ENCODE measurements at regions not wholly inside any gene's neighbourhood (a gene's known extent, or its start where the extent isn't known, plus 50 kb on each side); places are given as distances from the start of the nearest gene placed in this dataset.
A peak's percentile ranks its signal among the peaks of the same experiment; 100 is the strongest.

DNA sequence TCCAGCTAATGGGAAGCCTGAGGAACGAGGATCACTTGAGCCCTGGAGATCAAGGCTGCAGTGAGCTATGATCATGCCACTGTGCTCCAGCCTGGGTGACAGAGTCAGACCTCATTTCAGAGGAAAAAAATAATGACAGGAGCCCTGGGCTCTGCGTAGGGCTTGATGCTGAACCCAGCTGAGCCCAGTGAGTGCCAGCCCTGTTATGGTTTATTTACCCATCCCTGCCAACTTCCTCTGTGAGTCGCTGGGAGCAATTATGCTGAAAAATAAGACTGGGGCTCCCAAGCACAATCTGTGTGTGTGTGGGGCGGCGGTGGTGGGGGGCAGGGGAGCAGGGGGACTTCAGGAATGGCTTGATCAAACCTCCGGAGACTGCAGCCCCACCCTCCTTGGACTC lies 75.9 kb upstream of the PMEPA1 start:
- Histone ChIP-seq H4K20me1 (ENCODE audit: control insufficient read depth, insufficient read depth) (no peaks in the 10 kb centered on the region), H3K36me3 (ENCODE audit: control insufficient read depth in 2 of 2, insufficient read depth in 2 of 2, low read length in 1 of 2) (no peaks in the 10 kb centered on the region), H3K79me2 (ENCODE audit: control insufficient read depth, insufficient read depth, low read length) (no peaks in the 10 kb centered on the region), H2AFZ (ENCODE audit: control insufficient read depth, low read depth, low read length) (no peak overlapping the region), H3K27me3 (replicated peaks in 1 of 2; ENCODE audit: control insufficient read depth in 2 of 2, insufficient read depth in 2 of 2, low read length in 1 of 2) (no peaks in the 10 kb centered on the region), H3K4me3 (no peak overlapping the region), H3K4me2 (ENCODE audit: control insufficient read depth, insufficient read depth) (no peak overlapping the region), H3K4me1 (ENCODE audit: control insufficient read depth, insufficient read depth, low read length) (no peaks in the 10 kb centered on the region), H3K27ac (ENCODE audit: control insufficient read depth, insufficient read depth) (no peak overlapping the region), H3K9me3 (replicated peaks; ENCODE audit: control insufficient read depth, insufficient read depth, low read length) (no peaks in the 10 kb centered on the region), H3K9ac (ENCODE audit: control insufficient read depth, insufficient read depth, low read length) (no peak overlapping the region)
- TF ChIP-seq IKZF1 (conservative IDR thresholded peaks at IDR 0.05) = no peak
- 0 out of 4 replicates have a peak, but pooled peaks of 1 of the 2 experiments have one; percentile 20 for TF ChIP-seq BHLHE40 (IDR thresholded peaks at IDR 0.05; ENCODE audit: borderline replicate concordance in 1 of 2, low read depth in 2 of 2, low read length in 1 of 2)
- no peak for TF ChIP-seq RBBP5 (conservative IDR thresholded peaks at IDR 0.05)
- no peak for TF ChIP-seq SUZ12 (IDR thresholded peaks at IDR 0.05; ENCODE audit: unreplicated experiment)
- no peak for TF ChIP-seq EP300 (IDR thresholded peaks at IDR 0.05; ENCODE audit: borderline replicate concordance in 1 of 2, control insufficient read depth in 1 of 2, low read depth in 2 of 2, low read length in 2 of 2)
- no peak for TF ChIP-seq ZSCAN29 (IDR thresholded peaks at IDR 0.05)
- 16% methylated on average over 4 of the region's 6 CpGs for WGBS (ENCODE audit: insufficient coverage, insufficient replicate concordance, low lambda C conversion rate, missing lambda C conversion rate)
- POLR2A ChIA-PET = no interaction called here
- FAIRE-seq = no peak
- intact Hi-C loops (cut with micrococcal nuclease; ENCODE audit: unreplicated experiment) (no loop called here), in situ Hi-C loops (cut with MboI) (no loop called here)
- SMC1A ChIA-PET (ENCODE audit: uncharacterized antibody, unreplicated experiment) = interaction anchor here (0.6 kb wide), 1 partner anchor 16 kb away, joined by 3 read pairs; no protein-coding TSS in a partner anchor
- DNase-seq (ENCODE audit: low read depth, low spot score) = no peak
- no peak for ATAC-seq
- CTCF ChIA-PET = no interaction called here
- no TSS peak for BruUV-seq (replicated peaks)
- RAD21 ChIA-PET (ENCODE audit: unreplicated experiment) = no interaction called here

DNA sequence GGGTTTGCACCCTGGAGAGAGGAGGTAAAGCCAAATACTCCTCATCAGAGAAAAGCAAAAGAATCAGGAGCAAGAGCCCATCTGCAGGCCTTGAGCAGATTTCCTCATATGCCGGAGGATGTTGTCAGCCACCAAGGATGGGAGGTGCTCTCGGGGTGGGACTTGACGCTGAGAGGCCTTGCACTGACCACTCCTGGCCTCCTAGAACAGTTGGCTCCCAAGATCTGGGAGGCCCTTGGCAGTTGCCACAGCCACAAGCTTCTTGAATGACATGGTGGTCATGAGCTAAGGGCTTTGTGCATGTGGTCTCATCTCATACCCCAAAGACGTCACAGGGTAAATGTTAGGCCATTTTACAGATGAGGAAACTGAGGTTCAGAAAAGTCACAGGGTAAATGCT lies 75.2 kb upstream of the PMEPA1 start:
- CTCF ChIA-PET = no interaction called here
- no peak for TF ChIP-seq BCL3 (IDR thresholded peaks at IDR 0.05; ENCODE audit: borderline replicate concordance, insufficient read depth, low read depth, low read length, poor library complexity, severe bottlenecking)
- TF ChIP-seq, protein P1, sequence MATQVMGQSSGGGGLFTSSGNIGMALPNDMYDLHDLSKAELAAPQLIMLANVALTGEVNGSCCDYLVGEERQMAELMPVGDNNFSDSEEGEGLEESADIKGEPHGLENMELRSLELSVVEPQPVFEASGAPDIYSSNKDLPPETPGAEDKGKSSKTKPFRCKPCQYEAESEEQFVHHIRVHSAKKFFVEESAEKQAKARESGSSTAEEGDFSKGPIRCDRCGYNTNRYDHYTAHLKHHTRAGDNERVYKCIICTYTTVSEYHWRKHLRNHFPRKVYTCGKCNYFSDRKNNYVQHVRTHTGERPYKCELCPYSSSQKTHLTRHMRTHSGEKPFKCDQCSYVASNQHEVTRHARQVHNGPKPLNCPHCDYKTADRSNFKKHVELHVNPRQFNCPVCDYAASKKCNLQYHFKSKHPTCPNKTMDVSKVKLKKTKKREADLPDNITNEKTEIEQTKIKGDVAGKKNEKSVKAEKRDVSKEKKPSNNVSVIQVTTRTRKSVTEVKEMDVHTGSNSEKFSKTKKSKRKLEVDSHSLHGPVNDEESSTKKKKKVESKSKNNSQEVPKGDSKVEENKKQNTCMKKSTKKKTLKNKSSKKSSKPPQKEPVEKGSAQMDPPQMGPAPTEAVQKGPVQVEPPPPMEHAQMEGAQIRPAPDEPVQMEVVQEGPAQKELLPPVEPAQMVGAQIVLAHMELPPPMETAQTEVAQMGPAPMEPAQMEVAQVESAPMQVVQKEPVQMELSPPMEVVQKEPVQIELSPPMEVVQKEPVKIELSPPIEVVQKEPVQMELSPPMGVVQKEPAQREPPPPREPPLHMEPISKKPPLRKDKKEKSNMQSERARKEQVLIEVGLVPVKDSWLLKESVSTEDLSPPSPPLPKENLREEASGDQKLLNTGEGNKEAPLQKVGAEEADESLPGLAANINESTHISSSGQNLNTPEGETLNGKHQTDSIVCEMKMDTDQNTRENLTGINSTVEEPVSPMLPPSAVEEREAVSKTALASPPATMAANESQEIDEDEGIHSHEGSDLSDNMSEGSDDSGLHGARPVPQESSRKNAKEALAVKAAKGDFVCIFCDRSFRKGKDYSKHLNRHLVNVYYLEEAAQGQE (IDR thresholded peaks at IDR 0.05; ENCODE audit: low read depth, low read length) = no peak
- no peak for TF ChIP-seq CREM (IDR thresholded peaks at IDR 0.05; ENCODE audit: low read depth)
- no peak for TF ChIP-seq WRNIP1 (IDR thresholded peaks at IDR 0.05; ENCODE audit: borderline replicate concordance, low read depth, low read length)
- TF ChIP-seq ZNF24 (IDR thresholded peaks at IDR 0.05) = no peak
- no peak for TF ChIP-seq NBN (IDR thresholded peaks at IDR 0.05)
- no peak for TF ChIP-seq ATF7 (IDR thresholded peaks at IDR 0.05; ENCODE audit: low read depth)
- TF ChIP-seq STAT1 (conservative IDR thresholded peaks at IDR 0.05) = no peak

More for the DNA sequence above, 75.2 kb upstream of the PMEPA1 start:
- H2AFZ ChIP-seq (ENCODE audit: control insufficient read depth, low read depth, low read length) = no peak overlapping the region
- no peak overlapping the region for H3K4me2 ChIP-seq (ENCODE audit: control insufficient read depth, insufficient read depth)
- 31% methylated on average over 4 of the region's 4 CpGs for WGBS (ENCODE audit: insufficient coverage, insufficient replicate concordance, low lambda C conversion rate, missing lambda C conversion rate)
- H3K4me1 ChIP-seq (ENCODE audit: control insufficient read depth, insufficient read depth, low read length) = no peaks in the 10 kb centered on the region
- ChIA-PET RAD21 (ENCODE audit: unreplicated experiment) (no interaction called here), SMC1A (ENCODE audit: uncharacterized antibody, unreplicated experiment) (interaction anchor here (0.6 kb wide), 1 partner anchor 15 kb away, joined by 3 read pairs; no protein-coding TSS in a partner anchor), POLR2A (no interaction called here)
- no peak overlapping the region for H3K27ac ChIP-seq (ENCODE audit: control insufficient read depth, insufficient read depth)
- no peaks in the 10 kb centered on the region for H3K36me3 ChIP-seq (ENCODE audit: control insufficient read depth in 2 of 2, insufficient read depth in 2 of 2, low read length in 1 of 2)
- FAIRE-seq = no peak
- intact Hi-C loops (cut with micrococcal nuclease; ENCODE audit: unreplicated experiment) = no loop called here
- DNase-seq (ENCODE audit: low read depth, low spot score) = no peak
- in situ Hi-C loops (cut with MboI) = no loop called here
- no peaks in the 10 kb centered on the region for H4K20me1 ChIP-seq (ENCODE audit: control insufficient read depth, insufficient read depth)
- no peak overlapping the region for H3K9ac ChIP-seq (ENCODE audit: control insufficient read depth, insufficient read depth, low read length)
- ATAC-seq = no peak
- H3K9me3 ChIP-seq (replicated peaks; ENCODE audit: control insufficient read depth, insufficient read depth, low read length) = no peaks in the 10 kb centered on the region
- no peak overlapping the region for H3K4me3 ChIP-seq
- no peaks in the 10 kb centered on the region for H3K27me3 ChIP-seq (replicated peaks in 1 of 2; ENCODE audit: control insufficient read depth in 2 of 2, insufficient read depth in 2 of 2, low read length in 1 of 2)
- BruUV-seq (replicated peaks) = no TSS peak
- H3K79me2 ChIP-seq (ENCODE audit: control insufficient read depth, insufficient read depth, low read length) = no peaks in the 10 kb centered on the region

All from GM12878 (cell line).